CD4-positive, CD25-positive, alpha-beta regulatory T cell (primary cell): ENCODE measurements at regions not wholly inside any gene's neighbourhood (a gene's known extent, or its start where the extent isn't known, plus 50 kb on each side); places are given as distances from the start of the nearest gene placed in this dataset.

Source experiments
- ATAC-seq, 2 donors: fragments of 150-1000 bp; cut with Tn5 transposase; one replicate each; pipeline ENCODE4 v1.10.0; 2021; ENCODE audit warnings: low read depth in 2 of 2, moderate number of reproducible peaks in 2 of 2, moderate library complexity in 1 of 2
- DNase-seq, 3 donors: peaks; one replicate each; pipeline versions ENCODE4 v3.0.0 to v3.0.0-alpha.2; 2012 to 2022; ENCODE audit warnings: mixed read lengths in 1 of 3
- H3K27ac ChIP-seq: one replicate; pipeline ENCODE4 v1.7.0; 2013; ENCODE audit warnings: mild to moderate bottlenecking, low read length; ENCODE audit not compliant: insufficient read depth, poor library complexity, severe bottlenecking
- H3K27me3 ChIP-seq: one replicate; pipeline ENCODE4 v1.7.0; 2013; ENCODE audit warnings: low read length; ENCODE audit not compliant: control insufficient read depth, insufficient read depth
- H3K36me3 ChIP-seq: one replicate; pipeline ENCODE4 v1.7.0; 2013; ENCODE audit warnings: mild to moderate bottlenecking, low read length, moderate library complexity; ENCODE audit not compliant: control insufficient read depth, insufficient read depth
- H3K4me1 ChIP-seq: 2 replicates; pipeline ENCODE4 v1.7.0; 2013; ENCODE audit warnings: mild to moderate bottlenecking, low read length; ENCODE audit not compliant: insufficient read depth, control insufficient read depth, poor library complexity, severe bottlenecking
- H3K4me3 ChIP-seq: one replicate; pipeline ENCODE4 v1.7.0; 2013; ENCODE audit warnings: low read depth, mild to moderate bottlenecking, low read length, moderate library complexity
- H3K9me3 ChIP-seq, 2 experiments: 1 replicate in 1 of 2; 2 replicates in 1 of 2; pipeline ENCODE4 v1.7.0; 2013; ENCODE audit warnings: low read length in 2 of 2, mild to moderate bottlenecking in 1 of 2, moderate library complexity in 1 of 2; ENCODE audit not compliant: control insufficient read depth in 2 of 2
- H3K27ac Mint-ChIP-seq, 3 donors: one replicate each; pipeline ENCODE4 v1.8.0; 2020 to 2022; ENCODE audit warnings: mild to moderate bottlenecking in 3 of 3, mixed read lengths in 3 of 3, moderate library complexity in 2 of 3
- H3K27me3 Mint-ChIP-seq: one replicate; pipeline ENCODE4 v1.8.0; 2022; ENCODE audit warnings: mild to moderate bottlenecking, mixed read lengths
- H3K36me3 Mint-ChIP-seq: one replicate; pipeline ENCODE4 v1.8.0; 2020; ENCODE audit warnings: mixed read lengths
- H3K4me1 Mint-ChIP-seq, 4 donors: one replicate each; pipeline ENCODE4 v1.8.0; 2020 to 2022; ENCODE audit warnings: mixed read lengths in 4 of 4, mild to moderate bottlenecking in 1 of 4
- H3K4me3 Mint-ChIP-seq, 4 donors: one replicate each; pipeline ENCODE4 v1.8.0; 2020 to 2022; ENCODE audit warnings: mild to moderate bottlenecking in 4 of 4, mixed read lengths in 4 of 4, moderate library complexity in 3 of 4
- H3K9me3 Mint-ChIP-seq, 7 donors: one replicate each; pipeline ENCODE4 v1.8.0; 2020 to 2022; ENCODE audit warnings: mixed read lengths in 7 of 7, mild to moderate bottlenecking in 3 of 7, moderate library complexity in 2 of 7

GRCh38 chr20:10943686-10944265 lies 270.0 kb upstream of the JAG1 start:
- no peak for DNase-seq
- H3K4me3 ChIP-seq, result no peak overlapping the region
- Mint-ChIP-seq H3K9me3 (peaks cover 2 to 10% (median 5%) of the 10 kb centered on the region in 7 donors), H3K27ac (no peak overlapping the region), H3K4me1 (no peaks in the 10 kb centered on the region), H3K27me3 (no peaks in the 10 kb centered on the region), H3K36me3 (no peaks in the 10 kb centered on the region), H3K4me3 (no peak overlapping the region)
- H3K4me1 ChIP-seq, result no peaks in the 10 kb centered on the region
- no peaks in the 10 kb centered on the region for H3K9me3 ChIP-seq
- no peaks in the 10 kb centered on the region for H3K36me3 ChIP-seq
- H3K27ac ChIP-seq, result no peak overlapping the region
- no peaks in the 10 kb centered on the region for H3K27me3 ChIP-seq
- ATAC-seq, result no peak

- DNase-seq (no peak), ATAC-seq (no peak)
- H3K9me3 Mint-ChIP-seq, result peaks cover under 1 to 8% (median 4%) of the 10 kb centered on the region in 7 donors
- no peaks in the 10 kb centered on the region for H3K4me1 Mint-ChIP-seq
- no peak overlapping the region for H3K27ac Mint-ChIP-seq
- no peaks in the 10 kb centered on the region for H3K36me3 Mint-ChIP-seq
- Histone ChIP-seq H3K9me3 (no peaks in the 10 kb centered on the region), H3K36me3 (no peaks in the 10 kb centered on the region), H3K4me3 (no peak overlapping the region), H3K27me3 (no peaks in the 10 kb centered on the region), H3K4me1 (no peaks in the 10 kb centered on the region), H3K27ac (no peak overlapping the region)
- H3K4me3 Mint-ChIP-seq, result no peak overlapping the region
- no peaks in the 10 kb centered on the region for H3K27me3 Mint-ChIP-seq
Measured at GRCh38 chr20:10946124-10946880, 272.5 kb upstream of the JAG1 start.

- Histone ChIP-seq H3K4me3 (no peak overlapping the region), H3K36me3 (no peaks in the 10 kb centered on the region), H3K27me3 (no peaks in the 10 kb centered on the region), H3K27ac (no peak overlapping the region), H3K9me3 (no peaks in the 10 kb centered on the region), H3K4me1 (no peaks in the 10 kb centered on the region)
- peaks cover 0 to 6% (median 4%) of the 10 kb centered on the region in 7 donors for H3K9me3 Mint-ChIP-seq
- no peak overlapping the region for H3K4me3 Mint-ChIP-seq
- DNase-seq (no peak), ATAC-seq (no peak)
- no peaks in the 10 kb centered on the region for H3K27me3 Mint-ChIP-seq
- H3K27ac Mint-ChIP-seq, result peak overlapping the region in 1 of 3 donors; percentile 70
- H3K4me1 Mint-ChIP-seq, result no peaks in the 10 kb centered on the region
- no peaks in the 10 kb centered on the region for H3K36me3 Mint-ChIP-seq
Measured at GRCh38 chr20:10947726-10948125, 273.9 kb upstream of the JAG1 start.

GRCh38 chr20:10949930-10950783 lies 276.4 kb upstream of the JAG1 start:
- H3K36me3 ChIP-seq, result no peaks in the 10 kb centered on the region
- Mint-ChIP-seq H3K4me3 (no peak overlapping the region), H3K27me3 (no peaks in the 10 kb centered on the region), H3K4me1 (no peaks in the 10 kb centered on the region), H3K36me3 (no peaks in the 10 kb centered on the region), H3K9me3 (peaks cover 0 to 6% (median 3%) of the 10 kb centered on the region in 7 donors), H3K27ac (no peak overlapping the region)
- no peak overlapping the region for H3K27ac ChIP-seq
- H3K27me3 ChIP-seq, result no peaks in the 10 kb centered on the region
- no peak for DNase-seq
- no peak for ATAC-seq
- peaks cover 0 to 5% of the 10 kb centered on the region in 2 experiments for H3K9me3 ChIP-seq
- no peaks in the 10 kb centered on the region for H3K4me1 ChIP-seq
- H3K4me3 ChIP-seq, result no peak overlapping the region

- DNase-seq, result no peak
- no peaks in the 10 kb centered on the region for H3K4me1 ChIP-seq
- H3K4me1 Mint-ChIP-seq, result no peaks in the 10 kb centered on the region
Measured at GRCh38 chr20:10951216-10951615, 277.4 kb upstream of the JAG1 start.

GRCh38 chr20:10951904-10952303 lies 278.1 kb upstream of the JAG1 start:
- no peak overlapping the region for H3K4me3 ChIP-seq
- no peak overlapping the region for H3K27ac ChIP-seq
- Mint-ChIP-seq H3K4me1 (no peaks in the 10 kb centered on the region), H3K4me3 (no peak overlapping the region), H3K27me3 (no peaks in the 10 kb centered on the region), H3K27ac (no peak overlapping the region), H3K9me3 (peaks cover 0 to 6% (median 2%) of the 10 kb centered on the region in 7 donors), H3K36me3 (no peaks in the 10 kb centered on the region)
- ATAC-seq, result no peak
- no peaks in the 10 kb centered on the region for H3K4me1 ChIP-seq
- peaks cover 0 to 5% of the 10 kb centered on the region in 2 experiments for H3K9me3 ChIP-seq
- H3K36me3 ChIP-seq, result no peaks in the 10 kb centered on the region
- H3K27me3 ChIP-seq, result no peaks in the 10 kb centered on the region
- DNase-seq, result no peak

More at GRCh38 chr20:10951216-10951615, 277.4 kb upstream of the JAG1 start:
- H3K36me3 ChIP-seq, result no peaks in the 10 kb centered on the region
- H3K27me3 Mint-ChIP-seq, result no peaks in the 10 kb centered on the region
- no peak overlapping the region for H3K4me3 ChIP-seq
- no peak overlapping the region for H3K27ac ChIP-seq
- no peaks in the 10 kb centered on the region for H3K36me3 Mint-ChIP-seq
- no peak for ATAC-seq
- no peak overlapping the region for H3K4me3 Mint-ChIP-seq
- H3K27me3 ChIP-seq, result no peaks in the 10 kb centered on the region
- H3K27ac Mint-ChIP-seq, result no peak overlapping the region
- peaks cover 0 to 6% (median 3%) of the 10 kb centered on the region in 7 donors for H3K9me3 Mint-ChIP-seq
- H3K9me3 ChIP-seq, result peaks cover 0 to 5% of the 10 kb centered on the region in 2 experiments

GRCh38 chr20:10953437-10953836 lies 279.6 kb upstream of the JAG1 start:
- Histone ChIP-seq H3K27ac (no peak overlapping the region), H3K27me3 (no peaks in the 10 kb centered on the region), H3K9me3 (peaks cover 0 to 5% of the 10 kb centered on the region in 2 experiments), H3K4me3 (no peak overlapping the region), H3K4me1 (no peaks in the 10 kb centered on the region), H3K36me3 (no peaks in the 10 kb centered on the region)
- Mint-ChIP-seq H3K27me3 (no peaks in the 10 kb centered on the region), H3K27ac (no peak overlapping the region), H3K4me3 (no peak overlapping the region), H3K9me3 (peaks cover 0 to 7% (median 4%) of the 10 kb centered on the region in 7 donors), H3K4me1 (no peaks in the 10 kb centered on the region), H3K36me3 (no peaks in the 10 kb centered on the region)
- ATAC-seq, result no peak
- DNase-seq, result no peak
